Stimulated activated CD4-positive, alpha-beta T cell treated with anti-CD3 and anti-CD28 coated beads, Interleukin-15, amount 100 ng/mL, for 24 hours (primary cell): ENCODE measurements at regions not wholly inside any gene's neighbourhood (a gene's known extent, or its start where the extent isn't known, plus 50 kb on each side); places are given as distances from the start of the nearest gene placed in this dataset.
A peak's percentile ranks its signal among the peaks of the same experiment; 100 is the strongest.
"Not testable (repeated sequence)": the region's sequence is repeated elsewhere in the genome, so short reads cannot be mapped to it uniquely, and the experiment has no call there.

Source experiments
- DNase-seq: peaks from one replicate; pipeline ENCODE4 v3.0.0-alpha.2; 2020

DNA sequence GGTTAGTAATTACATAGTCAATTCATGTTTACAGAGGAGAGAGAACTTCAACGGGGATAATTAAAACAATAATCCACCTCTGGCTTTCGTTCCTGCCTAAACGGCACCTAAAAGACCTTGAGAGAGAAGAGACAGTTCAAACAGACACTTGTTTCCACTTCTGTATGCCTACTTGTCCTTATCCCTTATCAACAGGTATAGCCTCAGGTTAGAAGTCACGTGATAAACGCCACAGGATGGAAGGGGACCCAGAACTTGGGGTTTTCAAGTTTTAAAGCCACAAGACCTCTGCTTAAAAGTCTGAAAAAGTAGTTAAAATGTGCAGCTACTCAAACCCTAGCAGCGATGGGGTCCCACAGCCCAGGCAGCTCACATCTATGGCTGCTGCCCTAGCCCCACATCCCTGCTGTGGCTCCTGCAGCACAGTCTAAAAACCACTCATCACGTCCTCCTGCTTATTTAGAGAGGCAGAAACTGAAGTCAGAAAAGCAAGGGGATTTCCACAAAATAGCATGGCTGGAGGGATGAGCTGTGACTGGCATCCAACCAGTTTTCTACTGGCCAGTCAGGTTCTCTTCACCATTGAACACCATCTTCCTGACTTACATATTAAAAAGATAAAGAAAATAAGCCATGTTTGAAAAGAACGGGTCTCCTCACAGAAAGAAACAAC, 51.2 kb upstream of the SEC16B start:
- no peak for DNase-seq

DNA sequence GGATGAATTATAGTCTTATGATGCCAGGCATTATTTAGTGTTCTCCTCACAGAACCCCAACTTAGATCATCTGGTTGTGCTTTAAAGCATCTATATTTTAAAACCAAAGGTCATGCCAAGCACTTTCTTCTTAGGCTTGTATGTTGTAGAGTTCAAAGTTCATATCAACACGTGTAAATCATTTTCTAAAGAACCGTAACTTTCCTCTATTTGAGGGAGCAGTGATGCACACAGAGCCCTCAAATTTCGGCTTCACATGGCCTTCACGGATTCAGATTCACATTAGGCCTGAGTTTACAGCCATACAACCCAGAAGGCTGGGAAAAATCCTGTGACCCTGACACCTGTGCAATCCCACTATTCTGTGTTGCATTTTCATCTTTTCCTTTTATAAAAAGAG, 52.1 kb upstream of the SEC16B start:
- DNase-seq = no peak

DNA sequence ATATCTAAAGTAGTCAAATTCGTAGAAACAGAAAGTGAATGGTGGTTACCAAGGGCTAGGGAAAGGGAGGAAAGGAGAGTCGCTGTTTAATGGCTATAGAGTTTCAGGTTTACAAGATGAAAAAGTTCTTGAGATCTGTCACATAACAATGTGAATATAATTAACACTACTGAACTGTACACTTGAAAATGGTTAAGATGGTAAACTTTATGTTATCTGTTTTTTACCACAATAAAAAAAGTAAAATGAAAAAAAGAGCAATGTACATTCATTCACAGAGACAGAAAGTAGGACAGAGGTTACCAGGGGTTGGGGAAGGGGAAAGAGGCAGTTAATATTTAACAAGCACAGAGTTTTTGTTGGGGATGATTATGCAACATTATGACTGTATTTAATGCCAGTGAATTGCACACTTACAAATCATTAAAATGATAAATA, 53.3 kb upstream of the SEC16B start:
- DNase-seq = no peak

DNA sequence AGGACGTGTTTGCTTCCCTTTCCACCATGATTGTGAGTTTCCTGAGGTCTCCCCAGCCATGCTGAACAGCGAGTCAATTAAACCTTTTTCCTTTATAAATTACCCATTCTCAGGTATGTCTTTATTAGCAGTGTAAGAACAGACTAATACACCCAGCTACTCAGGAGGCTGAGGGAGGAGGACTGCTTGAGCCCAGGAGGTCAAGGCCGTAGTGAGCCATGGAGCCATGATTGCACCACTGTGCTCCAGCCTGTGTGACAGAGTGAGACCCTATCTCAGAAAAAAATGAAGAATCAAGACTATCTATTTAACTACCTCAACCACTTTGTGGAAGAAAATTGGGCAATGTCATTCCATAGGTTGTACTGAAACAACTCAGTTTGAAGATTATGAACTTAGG, 54.6 kb upstream of the SEC16B start:
- no peak for DNase-seq

DNA sequence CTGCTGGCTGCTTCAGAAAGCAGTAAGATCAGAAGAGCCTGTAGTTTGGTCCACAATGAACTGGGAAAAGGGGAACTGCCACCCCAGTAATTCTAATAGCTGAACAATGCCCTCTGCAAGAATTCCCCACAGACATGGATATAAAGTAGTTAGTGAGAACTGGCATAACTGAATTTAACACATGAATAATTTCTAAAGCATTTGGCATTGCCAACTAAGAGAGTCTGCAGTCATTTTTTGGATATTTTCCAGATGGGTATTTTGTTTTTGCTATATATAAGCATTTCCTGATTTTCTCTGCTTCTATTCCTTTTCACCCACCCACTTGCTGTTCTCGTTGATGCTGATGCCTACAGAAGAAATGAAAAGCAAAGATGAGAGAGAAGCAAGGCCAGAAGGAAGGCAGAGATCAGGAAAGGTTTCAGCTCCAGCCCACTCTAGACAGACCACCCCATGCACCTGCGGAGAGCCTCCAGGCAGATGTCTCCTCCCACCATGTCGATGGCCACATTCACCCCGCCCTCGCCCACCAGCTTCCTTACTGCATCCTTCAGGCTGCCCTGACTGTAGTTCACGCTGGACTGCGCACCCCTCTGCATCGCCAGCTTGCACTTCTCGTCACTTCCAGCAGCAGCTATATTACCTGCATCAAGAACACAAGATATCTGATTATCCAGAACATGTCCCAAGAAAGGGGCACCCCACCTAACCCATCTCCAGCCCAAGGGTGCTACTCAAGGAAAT, 55.9 kb upstream of the SEC16B start:
- no peak for DNase-seq

DNA sequence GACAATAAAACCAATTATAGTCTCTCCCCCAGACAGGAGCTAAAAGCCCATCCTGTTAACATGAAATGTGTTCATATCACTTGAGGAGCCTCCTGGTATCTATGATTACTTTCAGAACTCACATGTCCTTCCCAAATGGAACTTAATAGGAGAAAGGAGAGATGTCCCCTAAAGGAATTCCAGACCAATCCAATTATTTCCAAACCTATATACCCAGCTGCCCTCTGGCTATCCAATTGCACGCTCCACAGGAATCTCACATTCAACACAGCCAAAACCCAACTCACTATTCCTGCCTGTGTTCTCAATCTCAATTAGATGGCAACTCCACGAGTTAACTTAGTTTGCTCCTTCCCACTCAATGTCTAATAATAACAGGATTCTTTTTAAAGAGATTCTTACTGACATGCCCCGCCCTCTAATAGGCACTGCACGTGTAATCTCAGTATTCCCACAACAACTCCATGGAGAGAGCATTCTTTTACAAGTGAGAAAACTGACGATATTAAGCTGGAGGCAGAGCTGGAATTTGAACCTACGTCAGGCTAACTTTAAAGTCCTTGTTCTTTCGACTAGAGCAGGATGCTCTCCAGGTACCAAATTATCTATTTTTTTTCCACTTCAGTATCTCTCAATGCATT, 59.1 kb upstream of the SEC16B start:
- no peak for DNase-seq

DNA sequence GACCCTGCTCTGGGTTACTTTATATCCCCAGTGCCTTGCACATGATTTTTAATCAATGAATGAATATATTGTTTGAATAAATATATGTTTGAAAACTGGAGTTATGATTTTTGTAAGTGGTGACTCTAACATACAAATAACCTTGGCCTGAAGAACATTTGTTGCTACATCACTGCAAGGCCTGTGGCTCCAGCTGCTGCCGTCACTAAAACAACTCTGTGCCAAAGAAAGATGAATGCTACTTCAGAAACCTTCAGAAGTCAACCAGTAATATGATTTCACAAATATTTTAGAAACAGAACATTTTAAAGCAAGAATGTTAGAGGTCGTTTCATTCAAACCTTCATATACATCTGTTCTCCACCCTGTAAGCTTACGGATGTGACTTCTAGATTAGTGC, 60.6 kb upstream of the SEC16B start:
- DNase-seq = no peak

DNA sequence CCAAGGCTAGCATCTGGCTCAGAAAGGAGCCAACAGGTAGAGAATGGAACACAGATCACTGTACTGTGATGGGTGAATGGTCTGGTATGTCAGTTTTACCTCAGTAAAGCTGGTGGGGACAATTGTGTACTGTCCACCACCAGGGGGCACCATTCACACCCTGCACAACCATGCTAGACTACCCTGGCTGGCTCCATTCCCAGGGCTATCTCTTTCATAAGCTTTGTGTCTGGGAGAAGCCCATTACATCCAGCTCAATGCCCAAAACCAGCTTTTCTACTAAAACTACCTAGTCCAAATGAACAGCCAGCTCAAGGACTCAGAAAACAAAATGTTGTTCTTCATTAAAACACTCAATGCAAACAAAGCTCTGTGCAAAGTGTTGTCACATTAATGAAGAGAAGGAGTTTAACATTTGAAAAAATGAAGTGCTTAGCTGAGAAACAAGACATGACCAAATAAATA, 62.0 kb upstream of the RASAL2 start:
- DNase-seq = peak; percentile 55

DNA sequence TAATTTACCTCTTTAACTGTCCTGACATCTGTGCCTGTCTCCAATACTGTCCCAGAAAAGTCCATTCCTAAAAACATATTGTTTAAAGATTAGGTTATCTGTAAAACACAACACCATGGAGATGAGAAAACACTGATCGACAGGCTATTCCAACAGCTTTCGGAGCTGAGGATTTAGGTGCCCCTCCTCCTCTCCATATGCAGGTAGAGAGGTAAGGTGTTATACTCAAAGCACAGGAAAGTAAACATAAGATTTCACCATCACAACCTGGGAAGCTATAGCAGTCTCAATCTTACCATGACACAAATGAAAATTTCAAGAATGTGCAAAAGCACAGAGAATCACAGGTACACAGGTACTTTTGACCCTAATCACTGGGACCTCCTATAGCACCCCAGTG, 60.9 kb upstream of the RASAL2 start:
- DNase-seq = no peak

DNA sequence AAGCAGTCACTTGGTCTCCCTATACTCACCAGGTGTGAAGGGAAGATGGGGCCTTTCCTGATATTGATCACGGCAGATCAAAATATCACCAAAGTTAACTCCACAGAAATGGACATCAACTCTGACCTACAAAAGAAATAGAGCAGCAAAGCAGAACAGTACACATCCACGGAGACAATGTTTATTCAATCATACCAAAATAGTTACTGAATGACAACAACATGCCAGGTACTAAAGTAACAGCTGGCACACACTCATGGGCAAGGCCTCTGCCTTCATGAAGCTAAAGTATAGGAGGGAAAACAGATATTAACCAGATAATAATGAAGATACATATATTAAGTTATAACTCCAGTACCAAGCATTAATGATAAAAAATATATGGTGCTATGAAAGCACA, 59.2 kb upstream of the RASAL2 start:
- no peak for DNase-seq

DNA sequence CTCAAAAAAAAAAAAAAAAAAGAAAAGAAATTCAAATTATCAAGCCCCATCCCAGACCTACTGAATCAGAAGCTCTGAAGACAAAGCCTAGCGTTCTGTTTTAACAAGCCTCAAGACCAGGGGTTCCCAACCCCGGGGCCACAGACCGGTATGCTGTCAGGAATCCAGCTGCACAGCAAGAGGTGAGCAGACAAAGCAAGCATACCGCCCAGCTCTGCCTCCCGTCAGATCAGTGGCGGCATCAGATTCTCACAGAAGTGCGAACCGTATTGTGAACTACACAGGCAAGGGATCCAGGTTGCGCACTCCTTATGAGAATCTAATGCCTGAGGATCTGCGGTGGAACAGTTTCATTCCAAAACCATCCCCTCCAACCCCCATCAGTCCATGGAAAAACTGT, 57.8 kb upstream of the RASAL2 start:
- no peak for DNase-seq

DNA sequence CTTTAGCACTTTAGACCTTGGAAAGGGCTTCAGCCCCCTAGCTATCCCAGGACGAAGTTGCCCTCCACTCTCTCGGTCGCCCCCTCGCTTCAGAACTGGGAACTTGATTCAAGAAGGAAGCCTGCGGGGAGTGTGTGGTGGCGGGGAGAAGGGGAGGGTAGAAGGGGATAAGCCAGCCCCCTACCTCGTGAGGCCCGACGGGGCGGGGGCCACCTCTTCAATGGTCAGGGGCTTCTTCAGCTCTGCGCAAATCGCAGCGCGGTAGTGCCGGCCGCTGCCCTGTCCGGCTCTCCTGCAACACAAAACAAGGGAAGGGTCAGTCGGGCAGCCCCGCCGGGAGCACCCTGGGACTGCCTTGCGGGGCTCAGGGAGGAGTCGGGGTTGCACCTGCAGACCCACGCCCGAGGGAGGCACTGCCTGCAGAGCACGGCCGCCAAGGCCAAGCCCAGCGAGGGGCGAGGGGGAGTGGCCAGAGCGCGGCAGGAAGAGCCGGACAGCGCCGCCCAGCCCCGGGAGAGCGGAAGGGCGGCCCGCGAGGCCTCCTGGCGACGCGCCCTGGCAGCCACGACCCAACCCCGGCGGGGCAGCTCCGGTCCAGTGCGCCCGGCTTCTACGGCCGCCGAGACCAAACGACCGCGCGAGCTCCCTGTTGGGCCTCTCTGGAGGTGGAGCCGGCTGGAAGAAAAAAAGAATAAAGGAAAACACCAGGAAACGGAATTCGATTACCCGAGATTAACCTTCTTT, 56.2 kb upstream of the RASAL2 start:
- DNase-seq = no peak

DNA sequence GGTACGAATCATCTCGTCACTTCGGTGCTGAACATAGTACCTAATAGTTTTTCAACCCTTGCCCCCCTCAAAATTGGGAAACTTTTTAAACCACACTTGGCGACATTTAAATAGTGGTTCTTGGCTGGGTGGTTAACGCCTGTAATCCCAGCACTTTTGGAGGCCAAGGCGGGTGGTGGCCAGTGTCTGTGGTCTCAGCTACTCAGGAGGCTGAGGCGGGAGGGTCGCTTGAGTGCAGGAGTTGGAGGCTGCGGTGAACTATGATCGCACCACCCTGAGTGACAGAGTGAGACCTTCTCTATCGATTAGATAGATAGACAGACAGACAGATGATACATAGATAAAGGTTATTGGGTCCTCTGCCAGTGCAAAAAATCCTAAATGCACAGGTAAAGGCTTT, 55.5 kb upstream of the RASAL2 start:
- DNase-seq = no peak

DNA sequence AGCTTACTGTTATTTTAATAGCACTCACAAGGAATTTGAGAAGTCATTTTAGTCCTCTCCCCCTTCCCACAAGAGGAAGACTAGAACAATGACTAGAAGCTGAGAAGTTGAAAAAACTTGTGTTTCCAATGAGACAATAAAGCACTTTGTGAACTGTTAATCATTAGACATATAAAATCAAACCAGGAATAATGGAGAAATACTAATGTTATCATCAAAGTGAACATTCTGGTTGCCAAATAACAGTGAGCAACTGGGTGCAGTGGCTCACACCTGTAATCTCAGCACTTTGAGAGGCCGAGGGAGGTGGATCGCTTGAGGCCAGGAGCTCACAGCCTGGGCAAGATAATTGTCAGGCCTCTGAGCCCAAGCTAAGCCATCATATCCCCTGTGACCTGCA, 54.0 kb upstream of the RASAL2 start:
- no peak for DNase-seq

DNA sequence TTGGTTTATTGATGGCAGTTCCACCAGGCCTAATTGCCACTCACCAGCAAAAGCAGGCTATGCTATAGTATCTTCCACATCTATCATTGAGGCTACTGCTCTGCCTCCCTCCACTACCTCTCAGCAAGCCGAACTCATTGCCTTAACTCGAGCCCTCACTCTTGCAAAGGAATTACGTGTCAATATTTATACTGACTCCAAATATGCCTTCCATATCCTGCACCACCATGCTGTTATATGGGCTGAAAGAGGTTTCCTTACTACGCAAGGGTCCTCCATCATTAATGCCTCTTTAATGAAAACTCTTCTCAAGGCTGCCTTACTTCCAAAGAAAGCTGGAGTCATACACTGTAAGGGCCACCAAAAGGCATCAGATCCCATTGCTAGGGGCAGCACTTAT, 50.0 kb upstream of the RASAL2 start:
- DNase-seq = not testable (repeated sequence)
